Ectodermal cell (in vitro differentiated cells): ENCODE measurements at regions not wholly inside any gene's neighbourhood (a gene's known extent, or its start where the extent isn't known, plus 50 kb on each side); places are given as distances from the start of the nearest gene placed in this dataset.

ENCODE experiments used
- H3K27ac ChIP-seq: 2 replicates; pipeline ENCODE4 v1.7.0; 2013; ENCODE audit warnings: mild to moderate bottlenecking, low read depth, low read length; ENCODE audit not compliant: insufficient read depth, poor library complexity, severe bottlenecking
- H3K27me3 ChIP-seq: 2 replicates; pipeline ENCODE4 v1.7.0; 2013; ENCODE audit warnings: mild to moderate bottlenecking, low read length; ENCODE audit not compliant: insufficient read depth, control insufficient read depth, poor library complexity, severe bottlenecking
- H3K36me3 ChIP-seq: one replicate; pipeline ENCODE4 v1.7.0; 2013; ENCODE audit warnings: low read length; ENCODE audit not compliant: control insufficient read depth, insufficient read depth
- H3K4me1 ChIP-seq: one replicate; pipeline ENCODE4 v1.7.0; 2013; ENCODE audit warnings: low read length; ENCODE audit not compliant: control insufficient read depth, insufficient read depth
- H3K4me3 ChIP-seq: 2 replicates; pipeline ENCODE4 v1.7.0; 2013; ENCODE audit warnings: low read depth, low read length, control low read depth; ENCODE audit not compliant: insufficient read depth
- H3K9me3 ChIP-seq: 2 replicates; pipeline ENCODE4 v1.7.0; 2013; ENCODE audit warnings: mild to moderate bottlenecking, low read length, moderate library complexity; ENCODE audit not compliant: control insufficient read depth
- WGBS, 2 experiments: methylation state at CpG; one replicate each; pipeline ENCODE4 v1.1.7; 2013; ENCODE audit warnings: missing lambda C conversion rate in 2 of 2; 5-methylcytosine and 5-hydroxymethylcytosine counted together

GRCh38 chr4:129220254-129220653 is 124.3 kb downstream of the C4orf33 start:
- H3K27me3 ChIP-seq = no peaks in the 10 kb centered on the region
- H3K27ac ChIP-seq = no peak overlapping the region
- H3K4me1 ChIP-seq = no peaks in the 10 kb centered on the region
- no peaks in the 10 kb centered on the region for H3K9me3 ChIP-seq
- no peaks in the 10 kb centered on the region for H3K36me3 ChIP-seq
- 93 to 94% methylated on average over 1 of the region's 1 CpG for WGBS, 2 experiments
- H3K4me3 ChIP-seq = no peak overlapping the region

- Histone ChIP-seq H3K4me3 (no peak overlapping the region), H3K36me3 (no peaks in the 10 kb centered on the region), H3K9me3 (no peaks in the 10 kb centered on the region), H3K27me3 (no peaks in the 10 kb centered on the region), H3K27ac (no peak overlapping the region), H3K4me1 (no peaks in the 10 kb centered on the region)
These were observed 128.0 kb downstream of the C4orf33 start for GRCh38 chr4:129223945-129224344.

GRCh38 chr4:129230846-129231245 is 134.9 kb downstream of the C4orf33 start:
- Histone ChIP-seq H3K27me3 (no peaks in the 10 kb centered on the region), H3K4me1 (no peaks in the 10 kb centered on the region), H3K36me3 (no peaks in the 10 kb centered on the region), H3K4me3 (no peak overlapping the region), H3K27ac (no peak overlapping the region), H3K9me3 (no peaks in the 10 kb centered on the region)
- WGBS, 2 experiments = 97 to 99% methylated on average over 4 of the region's 4 CpGs

- WGBS, 2 experiments = 84 to 91% methylated on average over 2 of the region's 2 CpGs
- Histone ChIP-seq H3K27me3 (no peaks in the 10 kb centered on the region), H3K36me3 (no peaks in the 10 kb centered on the region), H3K27ac (no peak overlapping the region), H3K4me3 (no peak overlapping the region), H3K4me1 (no peaks in the 10 kb centered on the region), H3K9me3 (no peaks in the 10 kb centered on the region)
These were observed 136.1 kb downstream of the C4orf33 start for GRCh38 chr4:129231945-129232588.

- Histone ChIP-seq H3K4me1 (no peaks in the 10 kb centered on the region), H3K9me3 (no peaks in the 10 kb centered on the region), H3K36me3 (no peaks in the 10 kb centered on the region), H3K27me3 (no peaks in the 10 kb centered on the region), H3K27ac (no peak overlapping the region), H3K4me3 (no peak overlapping the region)
- 94 to 95% methylated on average over 3 of the region's 3 CpGs for WGBS, 2 experiments
These were observed 136.8 kb downstream of the C4orf33 start for GRCh38 chr4:129232589-129233337.

- Histone ChIP-seq H3K4me1 (no peaks in the 10 kb centered on the region), H3K27ac (no peak overlapping the region), H3K27me3 (no peaks in the 10 kb centered on the region), H3K4me3 (no peak overlapping the region), H3K36me3 (no peaks in the 10 kb centered on the region), H3K9me3 (no peaks in the 10 kb centered on the region)
- 86 to 100% methylated on average over 1 of the region's 1 CpG for WGBS, 2 experiments
These were observed 137.7 kb downstream of the C4orf33 start for GRCh38 chr4:129233691-129234090.

- Histone ChIP-seq H3K27ac (no peak overlapping the region), H3K27me3 (no peaks in the 10 kb centered on the region), H3K4me1 (peaks cover 6% of the 10 kb centered on the region), H3K4me3 (no peak overlapping the region), H3K36me3 (no peaks in the 10 kb centered on the region), H3K9me3 (no peaks in the 10 kb centered on the region)
- 95% methylated on average over 2 of the region's 3 CpGs; no CpG with 5 or more reads in 1 of the 2 experiments for WGBS, 2 experiments
These were observed 140.4 kb downstream of the C4orf33 start for GRCh38 chr4:129236351-129236750.

GRCh38 chr4:129239088-129239487 is 143.1 kb downstream of the C4orf33 start:
- Histone ChIP-seq H3K27me3 (no peaks in the 10 kb centered on the region), H3K9me3 (no peaks in the 10 kb centered on the region), H3K27ac (no peak overlapping the region), H3K4me3 (no peak overlapping the region), H3K36me3 (no peaks in the 10 kb centered on the region), H3K4me1 (peaks cover 6% of the 10 kb centered on the region)
- WGBS, 2 experiments = 95% methylated on average over 3 of the region's 3 CpGs

GRCh38 chr4:129240816-129241215 is 144.9 kb downstream of the C4orf33 start:
- Histone ChIP-seq H3K9me3 (no peaks in the 10 kb centered on the region), H3K4me3 (no peak overlapping the region), H3K27ac (no peak overlapping the region), H3K27me3 (peaks cover 5% of the 10 kb centered on the region), H3K36me3 (no peaks in the 10 kb centered on the region), H3K4me1 (peaks cover 6% of the 10 kb centered on the region)
- 59% methylated on average over 1 of the region's 1 CpG for WGBS, 2 experiments

- Histone ChIP-seq H3K27me3 (peaks cover 10% of the 10 kb centered on the region), H3K4me3 (no peak overlapping the region), H3K36me3 (no peaks in the 10 kb centered on the region), H3K4me1 (peaks cover under 1% of the 10 kb centered on the region), H3K9me3 (no peaks in the 10 kb centered on the region), H3K27ac (no peak overlapping the region)
- 81 to 88% methylated on average over 4 of the region's 4 CpGs for WGBS, 2 experiments
These were observed 150.2 kb downstream of the C4orf33 start for GRCh38 chr4:129246145-129246544.
